H1 (cell line): ENCODE measurements at regions not wholly inside any gene's neighbourhood (a gene's known extent, or its start where the extent isn't known, plus 50 kb on each side); places are given as distances from the start of the nearest gene placed in this dataset.

ENCODE experiments used
- BCL11A ChIP-seq, 2 experiments: IDR thresholded peaks; one replicate each; pipeline ENCODE4 v1.6.1; 2011; ENCODE audit warnings: low read depth in 2 of 2, low read length in 2 of 2, mild to moderate bottlenecking in 2 of 2
- HDAC2 ChIP-seq, 2 experiments: fragments of 300-600 bp in 1 of 2; sonication (generic) in 1 of 2; IDR thresholded peaks; 2 replicates each; pipeline ENCODE4 v1.6.1; 2011 to 2012; ENCODE audit warnings: low read depth in 2 of 2, low read length in 2 of 2, mild to moderate bottlenecking in 2 of 2, moderate library complexity in 2 of 2, borderline replicate concordance in 1 of 2, inconsistent platforms in 1 of 2
- HDAC6 ChIP-seq: IDR thresholded peaks from one replicate; pipeline ENCODE4 v1.7.1; 2012; ENCODE audit warnings: low read depth, mild to moderate bottlenecking, inconsistent platforms, low read length, moderate library complexity
- JUND ChIP-seq: IDR thresholded peaks from 2 replicates; pipeline ENCODE4 v1.6.1; 2011; ENCODE audit warnings: mild to moderate bottlenecking, improper control_type of control experiment, low read length
- SP2 ChIP-seq: IDR thresholded peaks from 2 replicates; pipeline ENCODE4 v1.6.1; 2012; ENCODE audit warnings: mild to moderate bottlenecking, low read length, inconsistent platforms

DNA sequence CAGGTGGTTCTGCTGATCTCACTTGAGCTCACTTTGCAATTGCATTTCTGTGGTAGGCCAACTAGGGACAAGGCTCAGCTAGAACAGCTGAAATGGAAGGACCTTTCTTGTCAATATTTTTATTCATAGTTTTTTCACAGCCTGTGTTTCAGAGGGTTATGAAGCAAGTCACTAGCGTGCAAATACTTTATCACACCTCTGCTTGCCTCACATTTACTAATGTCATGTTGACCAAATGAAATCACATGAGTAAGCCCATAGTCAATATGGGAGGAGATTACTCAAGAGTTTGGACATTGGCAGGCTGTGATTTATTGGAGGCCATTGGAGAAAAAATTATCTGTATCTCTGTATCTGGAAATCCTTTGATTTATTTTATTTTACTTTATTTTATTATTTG is 628.3 kb upstream of the EPHA5 start (continued):
- TF ChIP-seq HDAC2 (IDR thresholded peaks at IDR 0.05; ENCODE audit: borderline replicate concordance in 1 of 2, low read depth in 2 of 2, low read length in 2 of 2) (no peak), BCL11A (IDR thresholded peaks at IDR 0.05; ENCODE audit: low read depth in 2 of 2, low read length in 2 of 2) (no peak), HDAC6 (no peak), SP2 (no peak), JUND (no peak)
- TF ChIP-seq, all 59 proteins: peak for 0
